ENCODE measurements at regions not wholly inside any gene's neighbourhood (a gene's known extent, or its start where the extent isn't known, plus 50 kb on each side); places are given as distances from the start of the nearest gene placed in this dataset.

DNA sequence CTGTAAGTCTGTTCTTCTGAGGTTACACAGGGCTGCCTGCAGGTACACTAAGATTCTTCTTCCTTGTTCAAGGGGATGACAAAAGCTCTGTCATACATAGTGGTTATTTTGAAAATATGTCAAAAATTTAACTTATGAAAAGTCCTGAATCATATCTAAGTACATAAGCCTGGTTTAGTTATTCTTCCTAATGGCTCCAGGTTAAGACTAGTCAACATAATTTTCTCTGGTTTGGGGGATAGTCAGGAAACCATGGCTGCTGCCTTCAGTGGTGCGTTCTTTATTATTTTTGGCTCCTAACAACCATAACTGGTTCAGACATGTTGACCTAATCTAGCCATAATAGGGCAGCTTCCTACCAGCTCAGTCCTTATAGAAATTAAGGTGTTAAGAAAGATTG lies 257.4 kb upstream of the DDI1 start:
- no peak for DNase-seq (ENCODE audit: low read depth, low spot score)
- no peaks in the 10 kb centered on the region for H3K9me1 ChIP-seq (replicated peaks; ENCODE audit: control insufficient read depth, extremely low read depth, insufficient read depth, low read length)
- no peak overlapping the region for H3K9ac ChIP-seq (replicated peaks; ENCODE audit: extremely low read depth, insufficient read depth, low read length)
- peaks cover 4% of the 10 kb centered on the region for H3K4me1 ChIP-seq (ENCODE audit: control insufficient read depth, extremely low read depth, insufficient read depth, low read length)
- H4K20me1 ChIP-seq (replicated peaks; ENCODE audit: control insufficient read depth, extremely low read depth, insufficient read depth, low read length): no peaks in the 10 kb centered on the region
- ChIA-PET CTCF (no interaction called here), POLR2A (no interaction called here)
- no peak for FAIRE-seq
- H2AFZ ChIP-seq (ENCODE audit: low read depth, low read length): no peak overlapping the region
- H3K4me2 ChIP-seq (ENCODE audit: insufficient read depth, low read length): no peak overlapping the region
- no peaks in the 10 kb centered on the region for H3K79me2 ChIP-seq (ENCODE audit: control insufficient read depth, insufficient read depth, low read length)
- no peaks in the 10 kb centered on the region for H3K27me3 ChIP-seq (ENCODE audit: control insufficient read depth in 2 of 2, insufficient read depth in 2 of 2, low read length in 2 of 2)
- no peak overlapping the region for H3K27ac ChIP-seq (ENCODE audit: insufficient read depth, low read depth, low read length)
- no peak overlapping the region for H3K4me3 ChIP-seq (replicated peaks in 1 of 3; ENCODE audit: insufficient read depth in 1 of 3, low read depth in 1 of 3, low read length in 3 of 3)
- no peaks in the 10 kb centered on the region for H3K36me3 ChIP-seq (ENCODE audit: control insufficient read depth in 2 of 2, extremely low read depth in 1 of 2, insufficient read depth in 2 of 2, low read length in 2 of 2)
- no peaks in the 10 kb centered on the region for H3K9me3 ChIP-seq (replicated peaks; ENCODE audit: control insufficient read depth, insufficient read depth, low read length)
- intact Hi-C loops (cut with micrococcal nuclease): no loop called here
- BruUV-seq (replicated peaks): no TSS peak
- dilution Hi-C loops (cut with MboI; ENCODE audit: extremely low pct_ligation_motif_present, low sequenced_read_pairs): no loop called here
- no peak for TF ChIP-seq FOS (IDR thresholded peaks at IDR 0.05; ENCODE audit: borderline replicate concordance, insufficient read depth, low read length)
- TF ChIP-seq GATA2 (IDR thresholded peaks at IDR 0.05; ENCODE audit: insufficient read depth, insufficient read length, low read depth, low read length): no peak
- TF ChIP-seq, protein P1, sequence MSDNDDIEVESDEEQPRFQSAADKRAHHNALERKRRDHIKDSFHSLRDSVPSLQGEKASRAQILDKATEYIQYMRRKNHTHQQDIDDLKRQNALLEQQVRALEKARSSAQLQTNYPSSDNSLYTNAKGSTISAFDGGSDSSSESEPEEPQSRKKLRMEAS (IDR thresholded peaks at IDR 0.05; ENCODE audit: insufficient read depth, insufficient read length): no peak
- no peak for TF ChIP-seq MYC (IDR thresholded peaks at IDR 0.05; ENCODE audit: low read depth, low read length)
- no peak for TF ChIP-seq POLR2AphosphoS5 (IDR thresholded peaks at IDR 0.05; ENCODE audit: insufficient read depth, low read depth, low read length)
- no peak for TF ChIP-seq JUN (IDR thresholded peaks at IDR 0.05; ENCODE audit: borderline replicate concordance, insufficient read depth, insufficient read length, low read depth)
- TF ChIP-seq POLR2A (IDR thresholded peaks at IDR 0.05; ENCODE audit: low read depth, low read length): no peak
- TF ChIP-seq EZH2 (IDR thresholded peaks at IDR 0.05; ENCODE audit: borderline replicate concordance, low read depth, low read length, severe bottlenecking): no peak
- TF ChIP-seq, protein P2, sequence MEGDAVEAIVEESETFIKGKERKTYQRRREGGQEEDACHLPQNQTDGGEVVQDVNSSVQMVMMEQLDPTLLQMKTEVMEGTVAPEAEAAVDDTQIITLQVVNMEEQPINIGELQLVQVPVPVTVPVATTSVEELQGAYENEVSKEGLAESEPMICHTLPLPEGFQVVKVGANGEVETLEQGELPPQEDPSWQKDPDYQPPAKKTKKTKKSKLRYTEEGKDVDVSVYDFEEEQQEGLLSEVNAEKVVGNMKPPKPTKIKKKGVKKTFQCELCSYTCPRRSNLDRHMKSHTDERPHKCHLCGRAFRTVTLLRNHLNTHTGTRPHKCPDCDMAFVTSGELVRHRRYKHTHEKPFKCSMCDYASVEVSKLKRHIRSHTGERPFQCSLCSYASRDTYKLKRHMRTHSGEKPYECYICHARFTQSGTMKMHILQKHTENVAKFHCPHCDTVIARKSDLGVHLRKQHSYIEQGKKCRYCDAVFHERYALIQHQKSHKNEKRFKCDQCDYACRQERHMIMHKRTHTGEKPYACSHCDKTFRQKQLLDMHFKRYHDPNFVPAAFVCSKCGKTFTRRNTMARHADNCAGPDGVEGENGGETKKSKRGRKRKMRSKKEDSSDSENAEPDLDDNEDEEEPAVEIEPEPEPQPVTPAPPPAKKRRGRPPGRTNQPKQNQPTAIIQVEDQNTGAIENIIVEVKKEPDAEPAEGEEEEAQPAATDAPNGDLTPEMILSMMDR (IDR thresholded peaks at IDR 0.05; ENCODE audit: extremely low read depth in 1 of 2, insufficient read depth in 1 of 2, low read depth in 1 of 2, low read length in 2 of 2): no peak
